ENCODE measurements at regions not wholly inside any gene's neighbourhood (a gene's known extent, or its start where the extent isn't known, plus 50 kb on each side); places are given as distances from the start of the nearest gene placed in this dataset.
"Not testable (repeated sequence)": the region's sequence is repeated elsewhere in the genome, so short reads cannot be mapped to it uniquely, and the experiment has no call there.

DNA sequence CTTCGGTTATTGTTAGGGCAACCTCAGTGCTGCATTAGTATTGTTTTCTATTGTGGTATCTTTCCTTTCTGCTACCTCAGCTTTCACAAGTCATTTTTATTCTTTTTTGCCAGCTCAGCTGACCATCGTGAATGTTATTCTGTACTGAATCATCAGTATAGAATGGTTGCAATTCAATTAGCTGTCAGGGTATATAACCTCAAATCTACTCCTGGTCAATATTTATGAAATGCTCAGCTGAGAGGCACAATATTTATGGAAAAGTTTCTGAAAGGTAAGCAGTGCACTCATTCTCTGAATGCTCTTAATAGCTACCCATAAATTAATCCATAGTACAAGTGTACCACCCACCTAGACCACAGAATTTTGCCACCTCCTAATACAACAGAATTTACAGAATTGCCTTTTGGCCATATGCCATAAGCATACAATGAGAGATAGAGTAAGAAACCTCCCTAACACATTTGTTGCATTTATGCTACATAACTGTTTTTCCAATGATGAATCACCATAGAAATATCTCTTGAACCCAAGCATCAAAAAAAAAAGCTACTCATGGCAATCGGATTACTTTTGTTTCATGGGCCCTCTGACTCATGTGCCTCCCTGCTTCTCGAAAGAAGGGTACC is 732.6 kb upstream of the CHRM3 start:
- peak; percentile 64 for DNase-seq (ENCODE audit: low read depth in 2 of 2)

DNA sequence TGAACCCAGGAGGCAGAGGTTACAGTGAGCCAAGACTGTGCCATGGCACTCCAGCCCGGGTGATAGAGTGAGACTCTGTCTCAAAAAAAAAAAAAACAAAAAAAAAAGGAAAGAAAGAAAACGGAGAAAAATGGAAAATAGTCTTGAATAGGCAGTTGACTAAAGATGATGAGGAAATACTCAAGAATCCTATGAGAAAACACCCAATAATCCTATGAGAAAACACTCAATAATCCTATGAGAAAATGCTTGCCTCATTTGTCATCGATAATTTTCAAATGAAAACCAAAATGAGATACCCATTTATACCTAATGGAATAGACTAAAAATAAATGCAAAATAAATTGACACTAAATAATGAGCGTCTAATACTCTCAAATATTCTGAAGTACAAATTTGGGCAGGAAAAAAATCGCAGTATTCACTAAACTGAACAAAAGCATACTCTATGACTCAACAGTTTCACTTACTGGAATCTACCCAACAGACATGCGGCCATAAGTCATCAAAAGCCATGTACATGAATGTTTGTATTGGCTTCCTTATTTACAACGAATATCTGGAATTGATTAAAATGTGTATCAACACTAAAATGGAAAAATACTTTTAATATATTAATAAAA is 733.9 kb upstream of the CHRM3 start:
- DNase-seq (ENCODE audit: low read depth in 2 of 2), result peak; percentile 69 to 70

DNA sequence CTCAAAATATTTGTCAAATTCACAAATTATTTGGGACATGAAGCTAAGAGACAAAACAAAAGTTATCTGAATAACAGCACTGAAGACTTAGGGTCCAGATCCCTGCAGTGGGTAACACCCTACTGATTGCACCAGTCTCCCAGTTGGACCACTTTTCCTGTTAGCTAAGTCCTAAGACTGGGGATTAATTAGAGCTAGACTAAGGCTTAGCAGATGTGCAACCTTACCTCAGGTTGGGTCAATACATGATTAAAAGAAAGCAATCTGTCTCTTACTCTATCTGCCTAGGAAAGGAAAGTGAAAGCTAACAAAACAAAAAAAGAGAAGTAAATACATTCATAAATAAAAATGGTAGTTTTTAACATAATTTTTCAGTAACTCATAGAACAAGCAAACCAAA is 737.2 kb upstream of the CHRM3 start:
- DNase-seq (ENCODE audit: low read depth in 2 of 2), result no peak

DNA sequence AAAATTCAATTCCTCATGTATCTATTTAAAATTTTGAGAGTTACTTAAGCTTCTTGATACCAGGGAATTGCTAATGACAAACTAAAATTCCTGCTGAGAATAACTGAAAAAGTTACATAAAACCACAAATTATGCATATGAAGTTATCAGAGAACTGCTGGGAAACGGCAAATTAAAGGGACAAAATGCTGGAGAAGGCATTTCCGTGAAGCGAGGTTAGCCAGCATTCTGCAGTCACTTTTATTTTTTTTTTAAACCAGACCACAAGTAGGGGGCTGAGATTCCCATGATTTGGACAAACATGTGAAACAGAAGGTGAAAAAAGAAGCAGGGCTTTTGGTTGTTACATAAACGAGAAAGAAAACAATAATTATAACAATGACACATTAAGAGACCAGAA is 737.6 kb upstream of the CHRM3 start:
- DNase-seq (ENCODE audit: low read depth in 2 of 2), result no peak

DNA sequence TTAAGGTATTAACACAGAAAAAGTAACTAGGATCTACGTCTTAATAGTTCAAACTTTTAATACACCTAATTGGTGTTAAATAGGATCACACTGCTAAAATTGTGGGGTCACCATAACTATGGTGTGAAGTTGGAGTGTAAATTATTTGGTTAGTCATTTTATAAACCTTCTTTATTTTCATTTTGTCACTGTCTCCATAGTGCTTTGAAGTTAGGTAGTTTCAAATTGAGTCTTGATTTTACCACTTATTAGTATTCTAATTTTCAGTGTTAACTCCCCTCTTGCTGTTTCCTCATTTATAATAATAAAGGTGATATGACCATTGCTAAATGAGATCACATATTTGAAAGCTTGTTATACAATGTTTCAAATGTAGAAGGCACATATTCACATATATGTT is 738.1 kb upstream of the CHRM3 start:
- DNase-seq (ENCODE audit: low read depth in 2 of 2), result no peak

DNA sequence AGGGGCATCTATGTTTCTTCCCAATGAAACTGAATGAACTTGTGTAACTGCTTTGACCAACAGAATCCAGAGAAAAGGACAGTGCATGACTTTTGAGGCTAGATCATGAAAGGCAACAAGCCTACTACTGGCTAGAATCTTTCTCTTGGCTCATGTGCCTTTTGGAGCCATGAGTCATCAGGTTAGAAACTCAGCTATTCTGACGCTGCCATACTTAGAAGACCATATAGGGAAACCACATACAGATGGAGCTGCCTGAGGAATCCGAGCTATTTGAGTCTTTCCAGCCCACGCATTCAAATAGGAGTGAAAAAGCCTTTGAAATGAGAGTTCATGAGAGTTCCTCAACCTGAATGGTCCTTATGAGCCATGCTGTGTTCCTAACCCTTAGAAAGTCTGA is 738.5 kb upstream of the CHRM3 start:
- peak; percentile 99 for DNase-seq (ENCODE audit: low read depth in 2 of 2)

DNA sequence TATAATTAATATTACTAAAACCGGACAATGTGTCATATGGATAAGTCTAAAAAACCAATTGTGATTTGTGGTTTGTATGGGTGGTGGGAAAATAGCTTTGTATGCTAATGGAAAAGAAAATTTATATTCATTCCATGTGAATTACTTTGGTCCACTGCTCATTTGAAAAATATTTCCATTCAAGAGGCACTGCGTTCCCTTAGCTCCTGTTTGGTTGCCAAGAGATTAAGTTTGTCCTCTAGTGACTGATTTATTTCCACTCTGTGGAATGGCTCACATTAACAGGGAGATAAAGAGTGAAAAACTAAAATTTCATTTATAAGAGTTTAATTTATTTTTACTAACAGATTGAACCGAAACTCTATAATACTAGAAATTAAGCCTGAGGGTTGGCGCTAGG is 744.1 kb upstream of the CHRM3 start:
- DNase-seq (ENCODE audit: low read depth in 2 of 2), result peak; percentile 54 to 73

DNA sequence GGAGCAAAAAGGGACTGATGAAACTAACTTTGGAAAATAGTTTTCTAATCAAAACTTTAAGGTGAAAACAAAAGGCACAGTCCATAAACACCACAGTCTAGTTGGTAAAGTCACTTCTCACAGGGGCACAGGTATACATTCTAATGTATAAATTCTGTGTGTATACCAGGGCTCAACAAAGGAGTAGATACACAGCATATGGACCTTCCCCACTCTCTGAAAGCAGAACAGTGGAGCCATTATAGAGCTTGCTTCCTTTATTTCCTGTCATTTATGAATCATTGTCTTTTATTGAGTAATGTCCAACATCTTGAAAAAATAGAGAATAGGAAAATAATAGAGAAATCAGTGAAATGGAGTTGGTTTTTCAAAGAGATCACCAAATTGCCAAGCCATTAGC is 746.5 kb upstream of the CHRM3 start:
- DNase-seq (ENCODE audit: low read depth in 2 of 2), result no peak

DNA sequence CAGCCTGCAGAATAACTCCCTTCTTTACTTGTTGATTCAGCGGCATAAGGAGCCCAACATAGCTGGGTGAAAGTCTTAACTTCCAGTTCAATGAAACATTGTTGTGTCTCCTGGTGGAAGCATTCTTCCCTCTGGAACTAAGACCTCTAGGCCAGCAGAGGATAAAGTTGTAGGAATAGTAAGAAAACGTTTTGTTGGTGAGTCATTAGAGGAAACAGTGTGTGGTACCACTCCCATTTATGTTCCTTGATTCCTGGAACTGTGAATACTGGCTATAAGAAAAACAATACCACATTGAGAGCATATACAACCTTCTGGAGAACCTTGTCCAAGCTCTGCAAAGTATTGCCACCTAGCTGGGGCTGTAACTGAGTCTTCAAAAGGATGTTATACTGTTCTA is 737.4 kb upstream of the ZP4 start:
- DNase-seq (ENCODE audit: low read depth in 2 of 2), result no peak

DNA sequence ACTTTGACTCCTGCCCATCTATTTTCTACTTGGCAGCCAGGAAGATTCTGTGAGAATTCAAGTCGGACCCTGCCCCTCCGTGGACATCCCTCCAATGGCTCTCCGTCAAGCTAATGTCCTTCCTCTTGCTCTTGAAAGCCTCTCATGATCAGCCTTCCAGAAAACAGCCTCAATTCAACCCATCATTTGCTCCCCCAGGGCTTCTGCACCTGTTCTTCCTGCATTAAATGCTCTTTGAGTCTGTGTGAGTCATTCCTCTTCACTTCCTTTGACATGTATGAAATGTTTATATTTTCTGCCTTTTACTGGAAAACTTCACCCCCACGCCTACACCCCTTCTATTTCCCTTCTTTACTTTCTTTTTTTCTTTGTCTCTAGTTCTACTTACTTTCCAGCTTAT is 734.1 kb upstream of the ZP4 start:
- no peak for DNase-seq (ENCODE audit: low read depth in 2 of 2)

DNA sequence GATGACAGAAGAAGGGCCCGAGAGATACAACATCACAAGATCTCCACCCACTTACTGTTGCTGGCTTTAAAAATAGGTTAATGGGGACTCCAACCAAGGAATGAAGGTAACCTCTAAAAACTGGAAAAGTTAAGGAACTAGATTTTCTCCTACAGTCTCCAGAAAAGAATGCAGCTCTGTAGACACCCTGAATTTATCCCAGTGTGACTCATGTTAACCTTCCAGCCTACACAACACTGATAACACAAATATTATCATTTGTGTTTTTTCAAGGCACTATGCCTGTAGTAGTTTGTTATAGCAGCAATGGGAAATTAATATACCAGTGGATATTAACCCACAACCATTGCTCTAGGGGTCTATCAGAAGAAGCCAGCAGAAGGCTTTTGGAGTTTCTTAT is 730.7 kb upstream of the ZP4 start:
- no peak for DNase-seq (ENCODE audit: low read depth in 2 of 2)

DNA sequence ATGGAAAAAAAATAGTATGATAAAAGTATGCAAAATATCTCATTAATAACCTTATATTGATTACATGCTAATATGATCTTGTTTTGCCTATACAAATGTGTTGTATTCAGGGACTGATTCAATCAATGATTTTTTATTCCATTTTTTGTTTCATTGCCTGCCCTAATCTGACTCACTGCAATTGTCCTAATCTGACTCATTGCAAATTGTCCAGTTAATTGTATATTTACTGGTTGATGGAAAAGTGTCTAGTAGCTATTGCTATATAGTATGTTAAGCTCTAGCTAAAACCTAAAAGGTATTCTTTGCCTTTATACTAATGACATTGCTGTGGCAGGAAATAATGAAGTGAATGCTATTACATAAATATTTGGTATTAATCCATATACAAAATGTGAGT is 728.9 kb upstream of the ZP4 start:
- DNase-seq (ENCODE audit: low read depth in 2 of 2), result no peak

DNA sequence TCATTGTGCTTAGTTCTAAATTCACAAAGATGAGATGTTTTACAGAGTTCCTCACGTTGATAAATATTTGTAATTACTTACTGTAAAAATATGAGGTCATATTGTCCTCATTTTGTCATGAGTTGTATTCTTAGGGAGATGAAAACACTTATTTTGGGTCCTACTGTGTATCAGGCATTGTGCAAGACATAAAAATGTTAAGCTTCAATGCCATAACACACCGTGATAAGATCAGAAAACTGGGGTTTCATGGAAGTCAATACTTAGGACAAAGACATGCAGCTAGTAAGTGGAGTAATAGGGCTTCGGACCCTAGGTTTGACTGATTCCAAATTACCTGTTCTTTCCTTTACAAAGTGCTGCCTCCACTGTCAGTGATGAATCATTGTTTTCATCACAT is 720.7 kb upstream of the ZP4 start:
- no peak for DNase-seq (ENCODE audit: low read depth in 2 of 2)

DNA sequence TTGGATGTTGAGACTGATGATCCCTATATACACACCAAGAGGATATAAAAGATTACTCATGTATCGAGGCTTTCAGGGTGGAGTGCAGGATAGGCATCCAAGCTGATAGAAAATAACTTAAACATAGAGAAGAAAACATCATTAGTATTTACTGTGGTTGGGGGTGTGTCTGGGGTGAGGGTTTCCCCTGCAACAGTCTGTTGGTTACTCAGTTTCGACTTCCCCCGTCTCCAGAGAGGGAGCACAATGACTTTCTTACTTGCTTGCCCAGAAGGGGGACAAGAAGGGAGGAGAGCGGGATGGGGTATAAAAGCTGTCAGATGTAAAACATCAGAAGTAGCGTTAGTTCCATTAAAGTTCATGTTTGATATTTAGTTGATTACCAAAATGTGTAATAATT is 717.4 kb upstream of the ZP4 start:
- DNase-seq (ENCODE audit: low read depth in 2 of 2), result no peak

DNA sequence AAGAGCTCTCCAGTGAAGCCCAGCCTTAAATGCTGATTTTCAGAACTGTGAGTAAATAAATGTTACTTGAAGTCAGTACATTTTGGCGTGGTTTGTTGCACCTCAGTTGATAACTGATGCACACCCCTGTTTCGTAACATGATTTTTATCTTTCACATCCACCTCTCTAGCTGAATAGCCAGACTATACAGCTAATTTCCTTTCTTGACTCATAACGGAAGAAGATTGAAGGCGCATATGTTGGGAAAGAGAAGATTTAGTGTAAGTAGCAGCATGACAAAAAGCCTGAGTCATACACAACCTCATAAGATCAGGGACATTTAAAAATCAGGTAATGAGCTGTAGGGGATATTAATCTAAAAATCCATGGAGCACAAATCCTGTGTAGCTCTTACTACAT is 716.2 kb upstream of the ZP4 start:
- DNase-seq (ENCODE audit: low read depth in 2 of 2), result no peak

DNA sequence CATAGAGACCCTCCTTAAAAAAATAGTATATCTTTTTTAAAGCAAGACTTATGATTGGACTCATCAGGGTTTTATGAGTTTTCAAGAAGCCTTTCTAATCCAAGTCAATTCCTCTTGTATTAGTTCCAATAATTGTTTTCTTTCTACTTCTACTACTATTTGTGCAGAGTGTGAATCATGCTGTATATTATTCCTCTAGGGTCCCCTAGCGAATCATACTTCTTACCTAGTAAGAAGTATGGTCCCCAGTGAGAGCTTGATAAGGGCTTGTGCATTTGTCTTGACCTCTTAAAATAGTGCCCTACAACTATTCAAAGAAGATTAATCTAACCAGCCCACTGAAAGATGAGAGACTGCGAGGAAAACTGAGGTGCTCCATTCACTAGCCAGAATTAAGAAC is 715.7 kb upstream of the ZP4 start:
- DNase-seq (ENCODE audit: low read depth in 2 of 2), result no peak

DNA sequence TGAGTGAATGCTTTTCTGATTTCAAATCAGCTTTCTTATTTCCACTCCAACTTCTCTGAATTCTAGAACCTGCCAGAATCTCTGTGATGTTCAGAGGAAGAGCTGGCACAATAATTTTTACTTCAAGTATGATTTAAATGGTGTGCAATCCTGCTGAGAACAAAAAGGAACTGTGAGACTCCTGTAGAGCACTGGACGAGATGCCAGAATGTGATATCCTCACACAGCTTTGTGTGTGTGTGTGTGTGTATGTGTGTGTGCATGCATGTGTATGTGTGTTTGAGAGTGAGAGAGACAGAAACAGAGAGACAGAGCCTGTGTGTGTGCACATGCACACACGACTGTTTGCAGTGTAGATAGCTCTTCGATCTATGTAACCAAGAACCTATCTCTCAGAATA is 713.6 kb upstream of the ZP4 start:
- no peak for DNase-seq (ENCODE audit: low read depth in 2 of 2)

DNA sequence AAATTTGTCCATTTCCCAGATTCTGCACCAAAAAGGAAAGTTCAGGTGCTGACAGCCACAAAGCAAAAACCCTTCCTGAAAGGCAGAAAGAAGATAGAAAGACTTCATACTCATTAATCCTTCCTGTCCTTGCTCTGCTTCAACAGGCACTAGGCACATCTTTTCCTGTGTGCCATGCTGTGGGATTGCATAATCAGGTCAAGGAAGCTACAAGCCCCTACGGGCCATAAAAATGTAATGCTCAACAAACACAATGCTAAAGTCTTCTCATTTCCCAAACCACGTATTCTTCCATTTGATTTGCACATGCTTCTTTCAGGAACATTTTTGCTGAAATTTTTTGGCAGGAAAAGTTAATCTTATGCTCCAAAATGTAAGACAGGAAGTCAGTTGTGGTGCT is 710.9 kb upstream of the ZP4 start:
- not testable (repeated sequence) for DNase-seq (ENCODE audit: low read depth in 2 of 2)

DNA sequence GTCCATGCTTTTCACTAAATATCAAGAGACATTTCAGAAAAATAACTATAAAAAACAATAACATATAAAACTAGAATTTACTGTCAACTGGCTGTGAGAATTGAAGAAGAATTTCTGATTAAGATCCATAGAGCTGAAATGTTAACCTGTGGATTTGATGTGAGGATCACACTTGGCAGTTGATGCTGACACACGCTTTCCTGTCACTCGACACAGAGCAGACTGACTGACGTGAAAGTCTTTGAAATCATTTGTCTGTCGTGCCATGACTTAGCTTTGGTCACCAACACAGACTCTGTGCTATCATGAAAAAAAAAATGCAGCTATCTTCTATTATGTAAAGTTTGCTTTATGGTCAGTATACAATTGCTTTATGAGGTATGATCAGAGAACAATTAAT is 706.0 kb upstream of the ZP4 start:
- DNase-seq (ENCODE audit: low read depth in 2 of 2), result no peak

DNA sequence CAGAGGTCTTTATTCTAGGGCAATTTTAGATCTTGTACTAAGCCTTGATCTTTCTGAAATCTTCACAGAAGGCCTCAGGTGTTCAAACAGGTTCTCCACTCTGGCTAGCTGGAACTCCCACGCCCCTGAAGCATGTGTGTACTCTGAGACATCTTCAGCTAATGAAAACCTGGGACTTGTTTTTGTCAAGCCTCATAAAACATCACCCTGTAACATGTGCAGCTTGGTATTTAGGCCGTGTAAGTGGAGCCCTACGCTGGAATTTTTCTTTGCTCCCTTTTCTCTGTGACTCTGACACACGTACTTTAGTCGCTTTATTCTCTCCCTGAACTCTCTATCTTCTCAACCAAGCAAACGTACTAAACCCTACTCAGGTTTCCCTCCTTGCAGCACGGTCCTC is 701.9 kb upstream of the ZP4 start:
- no peak for DNase-seq (ENCODE audit: low read depth in 2 of 2)

DNA sequence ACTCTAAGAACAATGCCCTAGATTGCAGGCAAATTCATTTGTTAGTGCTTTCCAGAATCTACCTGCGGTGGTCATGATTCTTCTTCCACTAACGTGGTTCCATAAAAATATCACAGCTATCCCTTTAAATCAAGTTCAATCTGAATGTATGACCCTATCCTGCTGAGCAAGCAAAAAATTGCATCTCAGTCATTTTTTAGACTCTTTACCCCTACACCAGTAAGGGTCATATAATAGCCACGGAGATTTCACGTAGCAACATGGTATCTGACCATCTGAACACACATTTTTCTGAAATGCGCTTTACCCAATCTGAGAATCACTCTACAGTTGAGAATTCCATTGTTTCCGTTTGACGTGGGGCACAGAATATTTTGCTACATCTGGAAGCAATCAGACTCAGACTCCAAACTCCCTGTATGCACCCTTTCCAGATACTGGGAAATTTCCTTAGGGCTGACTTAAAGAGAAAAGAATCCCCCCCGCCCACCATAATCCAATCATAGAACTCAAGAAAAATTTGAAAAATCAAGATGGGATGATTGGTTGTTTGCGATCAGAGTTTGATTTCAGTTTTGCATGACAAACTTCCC is 699.2 kb upstream of the ZP4 start:
- peak; percentile 94 for DNase-seq (ENCODE audit: low read depth in 2 of 2)

DNA sequence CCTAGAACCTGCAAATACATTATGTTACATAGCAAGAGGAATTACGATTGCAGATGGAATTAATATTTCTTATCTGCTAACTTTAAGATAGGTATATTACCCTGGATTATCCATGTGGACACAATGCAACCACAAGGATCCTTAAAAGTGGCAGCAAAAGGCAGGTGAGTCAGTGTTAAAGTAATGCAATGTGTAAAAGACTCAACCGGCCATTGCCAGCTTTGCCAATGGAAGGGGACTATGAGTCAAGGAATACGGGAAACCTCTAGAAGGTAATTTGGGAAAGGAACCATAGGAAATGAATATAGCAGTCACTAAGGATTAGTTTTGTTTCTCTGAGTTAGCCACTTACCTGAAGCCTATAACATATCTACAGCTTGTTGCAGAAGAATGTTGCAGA is 692.1 kb upstream of the ZP4 start:
- DNase-seq (ENCODE audit: low read depth in 2 of 2), result no peak

DNA sequence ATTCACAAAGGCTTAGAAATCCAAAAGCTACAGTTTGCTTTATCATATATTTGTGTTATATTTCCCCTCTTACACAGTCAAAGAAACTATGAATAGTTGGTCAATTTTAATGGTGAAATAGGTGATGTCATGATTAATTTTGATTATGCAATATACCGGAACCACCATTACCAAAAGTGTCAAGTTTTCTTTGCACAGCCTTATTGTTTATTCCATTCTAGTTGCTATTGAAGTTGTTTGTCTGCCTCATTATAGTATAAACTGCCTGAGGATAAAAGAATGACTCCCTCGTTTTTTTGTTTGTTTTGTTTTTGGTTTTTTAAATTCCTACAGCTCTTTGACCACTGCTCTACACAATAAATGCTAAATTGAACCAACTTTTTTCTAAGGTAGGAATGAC is 690.6 kb upstream of the ZP4 start:
- no peak for DNase-seq (ENCODE audit: low read depth in 2 of 2)

DNA sequence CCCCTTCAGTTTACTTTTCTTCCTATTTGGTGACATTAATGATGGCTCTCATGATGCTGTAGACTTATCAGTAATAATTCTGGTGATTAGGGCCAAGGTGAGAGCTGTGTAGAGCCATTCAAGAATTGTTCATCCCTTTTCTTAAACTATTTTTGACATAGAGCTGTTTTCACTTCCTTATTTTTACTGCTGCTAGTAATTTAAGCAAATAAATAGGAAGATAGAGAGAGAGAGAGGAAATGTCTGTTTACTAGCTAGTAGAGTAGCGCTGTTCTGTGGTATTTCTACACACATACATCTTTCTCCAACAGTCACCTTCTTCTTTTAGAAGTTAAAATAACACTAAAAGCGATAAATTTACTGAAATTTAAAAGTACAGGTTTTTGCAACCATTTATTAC is 678.0 kb upstream of the ZP4 start:
- no peak for DNase-seq (ENCODE audit: low read depth in 2 of 2)

Measured in fibroblast of skin of left biceps (primary cell).